Ishikawa (cell line): ENCODE measurements at regions not wholly inside any gene's neighbourhood (a gene's known extent, or its start where the extent isn't known, plus 50 kb on each side); places are given as distances from the start of the nearest gene placed in this dataset.

Experiments
- EGR1 ChIP-seq: IDR thresholded peaks from 2 replicates; pipeline ENCODE4 v1.6.1; 2012
- EP300 ChIP-seq: IDR thresholded peaks from 2 replicates; pipeline ENCODE4 v1.6.1; 2012; ENCODE audit warnings: borderline replicate concordance
- FOXM1 ChIP-seq: IDR thresholded peaks from 2 replicates; pipeline ENCODE4 v1.6.1; 2012; ENCODE audit warnings: low read depth, borderline replicate concordance
- TAF1 ChIP-seq: IDR thresholded peaks from 2 replicates; pipeline ENCODE4 v1.6.1; 2012; ENCODE audit warnings: low read depth, mild to moderate bottlenecking
- ZBTB7A ChIP-seq: IDR thresholded peaks from 2 replicates; pipeline ENCODE4 v1.6.1; 2012; ENCODE audit warnings: low read depth
- TF ChIP-seq, protein P1 (sequence below): IDR thresholded peaks from 2 replicates; pipeline ENCODE4 v1.6.1; 2012; ENCODE audit warnings: low read depth, mild to moderate bottlenecking
- TF ChIP-seq, protein P2 (sequence below): IDR thresholded peaks from 2 replicates; pipeline ENCODE4 v1.6.1; 2012

DNA sequence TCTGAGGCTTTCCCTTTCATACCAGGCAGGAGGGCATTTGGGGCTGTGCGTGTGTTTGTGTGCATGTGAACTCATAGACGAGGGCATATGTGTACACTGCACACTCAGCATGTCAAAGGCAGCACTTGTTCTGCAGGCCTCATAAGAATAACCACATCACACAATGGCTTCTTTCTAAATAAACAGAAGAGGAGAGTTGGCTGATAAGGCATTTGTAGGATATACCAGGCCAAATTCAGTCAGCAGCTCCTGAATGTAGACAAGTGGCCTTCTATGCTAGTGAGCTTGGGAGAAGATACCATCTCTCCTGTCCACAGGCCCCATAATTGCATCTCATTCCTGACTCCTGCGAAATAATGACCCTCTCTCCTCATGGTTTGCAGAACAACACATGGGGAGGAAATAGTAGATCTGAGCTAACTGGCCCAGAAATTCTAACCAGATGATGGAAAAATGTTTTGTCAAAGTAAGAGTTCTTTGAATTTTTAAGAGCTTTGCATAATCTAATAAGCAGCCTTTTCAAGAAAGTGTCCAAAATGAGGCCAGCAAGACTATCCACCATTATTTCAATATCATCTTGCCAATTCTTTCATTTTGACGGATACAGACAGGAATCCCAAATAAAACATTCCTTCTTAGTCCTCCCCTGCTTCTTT is 60.5 kb upstream of the GAS1 start:
- TF ChIP-seq EP300: no peak
- TF ChIP-seq EGR1: no peak
- no peak for TF ChIP-seq ZBTB7A
- TF ChIP-seq, protein P1, sequence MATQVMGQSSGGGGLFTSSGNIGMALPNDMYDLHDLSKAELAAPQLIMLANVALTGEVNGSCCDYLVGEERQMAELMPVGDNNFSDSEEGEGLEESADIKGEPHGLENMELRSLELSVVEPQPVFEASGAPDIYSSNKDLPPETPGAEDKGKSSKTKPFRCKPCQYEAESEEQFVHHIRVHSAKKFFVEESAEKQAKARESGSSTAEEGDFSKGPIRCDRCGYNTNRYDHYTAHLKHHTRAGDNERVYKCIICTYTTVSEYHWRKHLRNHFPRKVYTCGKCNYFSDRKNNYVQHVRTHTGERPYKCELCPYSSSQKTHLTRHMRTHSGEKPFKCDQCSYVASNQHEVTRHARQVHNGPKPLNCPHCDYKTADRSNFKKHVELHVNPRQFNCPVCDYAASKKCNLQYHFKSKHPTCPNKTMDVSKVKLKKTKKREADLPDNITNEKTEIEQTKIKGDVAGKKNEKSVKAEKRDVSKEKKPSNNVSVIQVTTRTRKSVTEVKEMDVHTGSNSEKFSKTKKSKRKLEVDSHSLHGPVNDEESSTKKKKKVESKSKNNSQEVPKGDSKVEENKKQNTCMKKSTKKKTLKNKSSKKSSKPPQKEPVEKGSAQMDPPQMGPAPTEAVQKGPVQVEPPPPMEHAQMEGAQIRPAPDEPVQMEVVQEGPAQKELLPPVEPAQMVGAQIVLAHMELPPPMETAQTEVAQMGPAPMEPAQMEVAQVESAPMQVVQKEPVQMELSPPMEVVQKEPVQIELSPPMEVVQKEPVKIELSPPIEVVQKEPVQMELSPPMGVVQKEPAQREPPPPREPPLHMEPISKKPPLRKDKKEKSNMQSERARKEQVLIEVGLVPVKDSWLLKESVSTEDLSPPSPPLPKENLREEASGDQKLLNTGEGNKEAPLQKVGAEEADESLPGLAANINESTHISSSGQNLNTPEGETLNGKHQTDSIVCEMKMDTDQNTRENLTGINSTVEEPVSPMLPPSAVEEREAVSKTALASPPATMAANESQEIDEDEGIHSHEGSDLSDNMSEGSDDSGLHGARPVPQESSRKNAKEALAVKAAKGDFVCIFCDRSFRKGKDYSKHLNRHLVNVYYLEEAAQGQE: no peak
- TF ChIP-seq, protein P2, sequence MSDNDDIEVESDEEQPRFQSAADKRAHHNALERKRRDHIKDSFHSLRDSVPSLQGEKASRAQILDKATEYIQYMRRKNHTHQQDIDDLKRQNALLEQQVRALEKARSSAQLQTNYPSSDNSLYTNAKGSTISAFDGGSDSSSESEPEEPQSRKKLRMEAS: no peak
- no peak for TF ChIP-seq TAF1
- no peak for TF ChIP-seq FOXM1
